ENCODE measurements at regions not wholly inside any gene's neighbourhood (a gene's known extent, or its start where the extent isn't known, plus 50 kb on each side); places are given as distances from the start of the nearest gene placed in this dataset.

- no peak for TF ChIP-seq ZNF274 (IDR thresholded peaks at IDR 0.05; ENCODE audit: low read depth, low read length)
- no peak for TF ChIP-seq SRF (IDR thresholded peaks at IDR 0.05; ENCODE audit: low read depth)
- no peak for TF ChIP-seq SP1 (IDR thresholded peaks at IDR 0.05; ENCODE audit: low read depth)
- no peak for TF ChIP-seq POLR2AphosphoS5 (IDR thresholded peaks at IDR 0.05; ENCODE audit: low read depth, low read length)
- TF ChIP-seq EGR1 (IDR thresholded peaks at IDR 0.05; ENCODE audit: low read depth), result no peak
- no peak for TF ChIP-seq SIN3A (IDR thresholded peaks at IDR 0.05; ENCODE audit: low read depth)
- no peak for TF ChIP-seq ELF1 (IDR thresholded peaks at IDR 0.05; ENCODE audit: borderline replicate concordance, low read depth)
- TF ChIP-seq, protein P1, sequence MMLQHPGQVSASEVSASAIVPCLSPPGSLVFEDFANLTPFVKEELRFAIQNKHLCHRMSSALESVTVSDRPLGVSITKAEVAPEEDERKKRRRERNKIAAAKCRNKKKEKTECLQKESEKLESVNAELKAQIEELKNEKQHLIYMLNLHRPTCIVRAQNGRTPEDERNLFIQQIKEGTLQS (IDR thresholded peaks at IDR 0.05), result no peak
Measured at GRCh38 chr3:168284728-168285127, 189.0 kb upstream of the GOLIM4 start (continued).

GRCh38 chr3:168275662-168276061 is 179.9 kb upstream of the GOLIM4 start:
- POLR2A ChIA-PET, result no interaction called here
- intact Hi-C loops (cut with micrococcal nuclease), result no loop called here
- TF ChIP-seq POLR2A (IDR thresholded peaks at IDR 0.05; ENCODE audit: borderline replicate concordance, extremely low read depth, insufficient read depth, insufficient read length) (no peak), EZH2 (IDR thresholded peaks at IDR 0.05) (no peak), JUND (IDR thresholded peaks at IDR 0.05) (no peak), FOSL1 (IDR thresholded peaks at IDR 0.05; ENCODE audit: low read depth) (no peak), EGR1 (IDR thresholded peaks at IDR 0.05; ENCODE audit: low read depth) (no peak), POLR2AphosphoS5 (IDR thresholded peaks at IDR 0.05; ENCODE audit: low read depth, low read length) (no peak), ZBTB33 (IDR thresholded peaks at IDR 0.05; ENCODE audit: extremely low read depth, insufficient replicate concordance, low read length) (no peak), CBX3 (IDR thresholded peaks at IDR 0.05; ENCODE audit: low read depth) (no peak), EZH2phosphoT487 (IDR thresholded peaks at IDR 0.05; ENCODE audit: borderline replicate concordance) (no peak), YY1 (IDR thresholded peaks at IDR 0.05; ENCODE audit: extremely low read depth, insufficient replicate concordance, low read depth, low read length) (no peak), SIN3A (IDR thresholded peaks at IDR 0.05; ENCODE audit: low read depth) (no peak)
- TF ChIP-seq, protein P1 (IDR thresholded peaks at IDR 0.05), result no peak
- TF ChIP-seq, protein P2, sequence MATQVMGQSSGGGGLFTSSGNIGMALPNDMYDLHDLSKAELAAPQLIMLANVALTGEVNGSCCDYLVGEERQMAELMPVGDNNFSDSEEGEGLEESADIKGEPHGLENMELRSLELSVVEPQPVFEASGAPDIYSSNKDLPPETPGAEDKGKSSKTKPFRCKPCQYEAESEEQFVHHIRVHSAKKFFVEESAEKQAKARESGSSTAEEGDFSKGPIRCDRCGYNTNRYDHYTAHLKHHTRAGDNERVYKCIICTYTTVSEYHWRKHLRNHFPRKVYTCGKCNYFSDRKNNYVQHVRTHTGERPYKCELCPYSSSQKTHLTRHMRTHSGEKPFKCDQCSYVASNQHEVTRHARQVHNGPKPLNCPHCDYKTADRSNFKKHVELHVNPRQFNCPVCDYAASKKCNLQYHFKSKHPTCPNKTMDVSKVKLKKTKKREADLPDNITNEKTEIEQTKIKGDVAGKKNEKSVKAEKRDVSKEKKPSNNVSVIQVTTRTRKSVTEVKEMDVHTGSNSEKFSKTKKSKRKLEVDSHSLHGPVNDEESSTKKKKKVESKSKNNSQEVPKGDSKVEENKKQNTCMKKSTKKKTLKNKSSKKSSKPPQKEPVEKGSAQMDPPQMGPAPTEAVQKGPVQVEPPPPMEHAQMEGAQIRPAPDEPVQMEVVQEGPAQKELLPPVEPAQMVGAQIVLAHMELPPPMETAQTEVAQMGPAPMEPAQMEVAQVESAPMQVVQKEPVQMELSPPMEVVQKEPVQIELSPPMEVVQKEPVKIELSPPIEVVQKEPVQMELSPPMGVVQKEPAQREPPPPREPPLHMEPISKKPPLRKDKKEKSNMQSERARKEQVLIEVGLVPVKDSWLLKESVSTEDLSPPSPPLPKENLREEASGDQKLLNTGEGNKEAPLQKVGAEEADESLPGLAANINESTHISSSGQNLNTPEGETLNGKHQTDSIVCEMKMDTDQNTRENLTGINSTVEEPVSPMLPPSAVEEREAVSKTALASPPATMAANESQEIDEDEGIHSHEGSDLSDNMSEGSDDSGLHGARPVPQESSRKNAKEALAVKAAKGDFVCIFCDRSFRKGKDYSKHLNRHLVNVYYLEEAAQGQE (IDR thresholded peaks at IDR 0.05; ENCODE audit: low read depth), result no peak
- TF ChIP-seq, protein P3, sequence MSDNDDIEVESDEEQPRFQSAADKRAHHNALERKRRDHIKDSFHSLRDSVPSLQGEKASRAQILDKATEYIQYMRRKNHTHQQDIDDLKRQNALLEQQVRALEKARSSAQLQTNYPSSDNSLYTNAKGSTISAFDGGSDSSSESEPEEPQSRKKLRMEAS (IDR thresholded peaks at IDR 0.05), result no peak
- TF ChIP-seq, protein P4, sequence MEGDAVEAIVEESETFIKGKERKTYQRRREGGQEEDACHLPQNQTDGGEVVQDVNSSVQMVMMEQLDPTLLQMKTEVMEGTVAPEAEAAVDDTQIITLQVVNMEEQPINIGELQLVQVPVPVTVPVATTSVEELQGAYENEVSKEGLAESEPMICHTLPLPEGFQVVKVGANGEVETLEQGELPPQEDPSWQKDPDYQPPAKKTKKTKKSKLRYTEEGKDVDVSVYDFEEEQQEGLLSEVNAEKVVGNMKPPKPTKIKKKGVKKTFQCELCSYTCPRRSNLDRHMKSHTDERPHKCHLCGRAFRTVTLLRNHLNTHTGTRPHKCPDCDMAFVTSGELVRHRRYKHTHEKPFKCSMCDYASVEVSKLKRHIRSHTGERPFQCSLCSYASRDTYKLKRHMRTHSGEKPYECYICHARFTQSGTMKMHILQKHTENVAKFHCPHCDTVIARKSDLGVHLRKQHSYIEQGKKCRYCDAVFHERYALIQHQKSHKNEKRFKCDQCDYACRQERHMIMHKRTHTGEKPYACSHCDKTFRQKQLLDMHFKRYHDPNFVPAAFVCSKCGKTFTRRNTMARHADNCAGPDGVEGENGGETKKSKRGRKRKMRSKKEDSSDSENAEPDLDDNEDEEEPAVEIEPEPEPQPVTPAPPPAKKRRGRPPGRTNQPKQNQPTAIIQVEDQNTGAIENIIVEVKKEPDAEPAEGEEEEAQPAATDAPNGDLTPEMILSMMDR (IDR thresholded peaks at IDR 0.05 in 2 of 3, conservative IDR thresholded peaks at IDR 0.05 in 1 of 3; ENCODE audit: borderline replicate concordance in 1 of 3, insufficient read depth in 1 of 3, low read depth in 2 of 3, low read length in 2 of 3), result no peak

More at GRCh38 chr3:168275662-168276061, 179.9 kb upstream of the GOLIM4 start:
- Histone ChIP-seq H3K27me3 (ENCODE audit: insufficient read depth, low read length) (peaks cover 17% of the 10 kb centered on the region), H4K20me1 (ENCODE audit: insufficient read depth) (no peaks in the 10 kb centered on the region), H3K9ac (ENCODE audit: low read length) (no peak overlapping the region), H3K4me1 (ENCODE audit: control insufficient read depth in 1 of 2, insufficient read depth in 2 of 2, low read length in 2 of 2) (no peaks in the 10 kb centered on the region), H3K79me2 (ENCODE audit: insufficient read depth, low read length) (no peaks in the 10 kb centered on the region), H3K36me3 (ENCODE audit: control insufficient read depth in 1 of 2, insufficient read depth in 2 of 2, low read length in 2 of 2) (no peaks in the 10 kb centered on the region), H3K9me2 (ENCODE audit: insufficient read depth) (no peaks in the 10 kb centered on the region), H2AFZ (ENCODE audit: low read depth, low read length, poor library complexity, severe bottlenecking) (no peak overlapping the region), H3K4me3 (replicated peaks in 1 of 2; ENCODE audit: low read depth in 1 of 2, low read length in 2 of 2) (no peak overlapping the region), H3K9me3 (ENCODE audit: control insufficient read depth in 1 of 2, insufficient read depth in 1 of 2, low read depth in 1 of 2, low read length in 2 of 2) (no peaks in the 10 kb centered on the region), H3K4me2 (ENCODE audit: low read length) (no peak overlapping the region), H3K27ac (ENCODE audit: low read depth, low read length) (no peak overlapping the region)
- no TSS peak for BruUV-seq (replicated peaks)
- ATAC-seq, result no peak
- no peak for DNase-seq (ENCODE audit: low read depth, low spot score)
- ChIA-PET CTCF (no interaction called here), RAD21 (ENCODE audit: low non-redundant PET in 1 of 2, low total read pairs in 2 of 2, uncharacterized antibody in 2 of 2, unreplicated experiment in 2 of 2) (no interaction called here)
